ENCODE measurements at regions not wholly inside any gene's neighbourhood (a gene's known extent, or its start where the extent isn't known, plus 50 kb on each side); places are given as distances from the start of the nearest gene placed in this dataset.

DNA sequence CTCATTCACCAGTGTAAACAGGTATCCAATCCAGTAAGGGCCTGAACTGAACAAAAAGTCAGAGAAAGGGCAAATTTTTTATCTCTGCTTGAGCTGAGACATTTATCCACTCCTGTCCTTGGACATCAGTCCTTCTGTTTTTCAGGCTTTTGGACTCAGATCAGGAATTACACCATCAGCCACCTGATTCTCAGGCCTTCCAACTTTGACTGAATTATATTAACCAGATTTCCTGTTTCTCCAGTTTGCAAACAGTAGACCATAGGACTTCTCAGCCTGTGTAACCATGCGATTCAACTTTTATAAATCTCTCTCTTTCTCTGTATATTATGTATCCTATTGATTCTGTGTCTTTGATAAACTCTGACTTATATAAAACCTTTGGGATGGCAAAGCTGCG, 289.3 kb upstream of the CDH2 start:
- H3K4me3 ChIP-seq = no peak overlapping the region
- TF ChIP-seq, protein P1, sequence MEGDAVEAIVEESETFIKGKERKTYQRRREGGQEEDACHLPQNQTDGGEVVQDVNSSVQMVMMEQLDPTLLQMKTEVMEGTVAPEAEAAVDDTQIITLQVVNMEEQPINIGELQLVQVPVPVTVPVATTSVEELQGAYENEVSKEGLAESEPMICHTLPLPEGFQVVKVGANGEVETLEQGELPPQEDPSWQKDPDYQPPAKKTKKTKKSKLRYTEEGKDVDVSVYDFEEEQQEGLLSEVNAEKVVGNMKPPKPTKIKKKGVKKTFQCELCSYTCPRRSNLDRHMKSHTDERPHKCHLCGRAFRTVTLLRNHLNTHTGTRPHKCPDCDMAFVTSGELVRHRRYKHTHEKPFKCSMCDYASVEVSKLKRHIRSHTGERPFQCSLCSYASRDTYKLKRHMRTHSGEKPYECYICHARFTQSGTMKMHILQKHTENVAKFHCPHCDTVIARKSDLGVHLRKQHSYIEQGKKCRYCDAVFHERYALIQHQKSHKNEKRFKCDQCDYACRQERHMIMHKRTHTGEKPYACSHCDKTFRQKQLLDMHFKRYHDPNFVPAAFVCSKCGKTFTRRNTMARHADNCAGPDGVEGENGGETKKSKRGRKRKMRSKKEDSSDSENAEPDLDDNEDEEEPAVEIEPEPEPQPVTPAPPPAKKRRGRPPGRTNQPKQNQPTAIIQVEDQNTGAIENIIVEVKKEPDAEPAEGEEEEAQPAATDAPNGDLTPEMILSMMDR (IDR thresholded peaks at IDR 0.05; ENCODE audit: control extremely low read depth, extremely low read depth) = no peak
- no peak for DNase-seq
- H3K27me3 ChIP-seq (ENCODE audit: control insufficient read depth in 3 of 3, insufficient read depth in 3 of 3, low read length in 2 of 3) = no peaks in the 10 kb centered on the region
- peaks cover 0 to 5% (median 0%) of the 10 kb centered on the region in 4 donors for H3K9me3 ChIP-seq (ENCODE audit: control insufficient read depth in 4 of 4, insufficient read depth in 3 of 4, low read length in 3 of 4)
- H3K9ac ChIP-seq (ENCODE audit: insufficient read depth in 1 of 2, low read length in 2 of 2) = no peak overlapping the region
- 92 to 93% methylated on average over 2 of the region's 2 CpGs for WGBS, 2 donors
- H3K36me3 ChIP-seq (ENCODE audit: control insufficient read depth in 4 of 4, insufficient read depth in 4 of 4, low read length in 4 of 4) = no peaks in the 10 kb centered on the region
- no peak for ATAC-seq (ENCODE audit: insufficient read depth, low FRiP score)
- H3K27ac ChIP-seq (ENCODE audit: low read depth in 1 of 2, low read length in 1 of 2) = no peak overlapping the region
- H3K4me1 ChIP-seq (ENCODE audit: control insufficient read depth in 5 of 5, insufficient read depth in 5 of 5, low read length in 5 of 5) = peaks cover 0 to 4% (median 0%) of the 10 kb centered on the region in 5 donors

DNA sequence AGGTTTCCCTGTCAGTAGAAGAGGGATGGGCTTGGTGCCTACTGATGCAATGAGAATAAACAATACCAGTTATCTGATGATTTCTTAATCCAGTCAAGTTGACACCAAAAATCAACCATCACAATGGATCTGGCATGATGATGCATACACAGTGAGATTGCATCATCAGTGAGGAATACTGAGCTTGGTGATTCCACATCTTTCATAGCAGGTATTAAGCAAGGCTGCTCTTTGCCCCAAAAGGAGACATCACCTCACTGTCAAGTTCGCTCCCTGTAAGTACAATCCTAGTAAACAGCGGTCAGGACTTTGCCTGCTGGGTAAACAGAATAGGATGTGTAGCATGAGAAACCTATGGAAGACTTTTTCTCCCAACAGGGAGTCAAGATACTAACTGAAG, 282.7 kb upstream of the CDH2 start:
- no peaks in the 10 kb centered on the region for H3K36me3 ChIP-seq (ENCODE audit: control insufficient read depth in 4 of 4, insufficient read depth in 4 of 4, low read length in 4 of 4)
- no peaks in the 10 kb centered on the region for H3K9me3 ChIP-seq (ENCODE audit: control insufficient read depth in 4 of 4, insufficient read depth in 3 of 4, low read length in 3 of 4)
- WGBS, 2 donors = 90 to 99% methylated on average over 2 of the region's 2 CpGs
- ATAC-seq (ENCODE audit: insufficient read depth, low FRiP score) (no peak), DNase-seq (no peak)
- no peak overlapping the region for H3K4me3 ChIP-seq
- no peak overlapping the region for H3K9ac ChIP-seq (ENCODE audit: insufficient read depth in 1 of 2, low read length in 2 of 2)
- H3K27me3 ChIP-seq (ENCODE audit: control insufficient read depth in 3 of 3, insufficient read depth in 3 of 3, low read length in 2 of 3) = no peaks in the 10 kb centered on the region
- H3K27ac ChIP-seq (ENCODE audit: low read depth in 1 of 2, low read length in 1 of 2) = no peak overlapping the region
- TF ChIP-seq, protein P1 (IDR thresholded peaks at IDR 0.05; ENCODE audit: control extremely low read depth, extremely low read depth) = no peak
- H3K4me1 ChIP-seq (ENCODE audit: control insufficient read depth in 5 of 5, insufficient read depth in 5 of 5, low read length in 5 of 5) = no peaks in the 10 kb centered on the region

DNA sequence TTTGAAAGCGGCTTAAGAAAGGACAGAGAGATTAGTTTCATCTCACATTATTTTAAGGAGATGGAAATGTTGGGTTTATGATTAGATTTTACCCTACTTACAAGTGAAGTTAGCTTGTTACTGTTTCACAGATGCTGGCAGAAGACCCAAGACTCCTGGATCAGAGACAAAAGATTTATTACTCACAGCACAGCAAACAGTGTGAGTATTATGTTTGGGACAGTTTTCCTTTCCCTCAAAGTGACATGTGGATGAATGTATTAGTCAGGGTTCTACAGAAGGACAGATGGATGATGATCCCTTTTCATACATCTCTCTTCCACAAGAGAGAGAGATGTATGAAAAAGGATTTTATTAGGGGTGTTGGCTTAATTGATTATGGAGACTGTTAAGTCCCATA, 281.8 kb upstream of the CDH2 start:
- Histone ChIP-seq H3K4me1 (ENCODE audit: control insufficient read depth in 5 of 5, insufficient read depth in 5 of 5, low read length in 5 of 5) (no peaks in the 10 kb centered on the region), H3K27me3 (ENCODE audit: control insufficient read depth in 3 of 3, insufficient read depth in 3 of 3, low read length in 2 of 3) (no peaks in the 10 kb centered on the region), H3K36me3 (ENCODE audit: control insufficient read depth in 4 of 4, insufficient read depth in 4 of 4, low read length in 4 of 4) (no peaks in the 10 kb centered on the region), H3K4me3 (no peak overlapping the region), H3K27ac (ENCODE audit: low read depth in 1 of 2, low read length in 1 of 2) (no peak overlapping the region), H3K9me3 (ENCODE audit: control insufficient read depth in 4 of 4, insufficient read depth in 3 of 4, low read length in 3 of 4) (no peaks in the 10 kb centered on the region), H3K9ac (ENCODE audit: insufficient read depth in 1 of 2, low read length in 2 of 2) (no peak overlapping the region)
- DNase-seq = no peak
- ATAC-seq (ENCODE audit: insufficient read depth, low FRiP score) = no peak
- 92 to 96% methylated on average over 1 of the region's 1 CpG for WGBS, 2 donors
- TF ChIP-seq, protein P1 (IDR thresholded peaks at IDR 0.05; ENCODE audit: control extremely low read depth, extremely low read depth) = no peak

DNA sequence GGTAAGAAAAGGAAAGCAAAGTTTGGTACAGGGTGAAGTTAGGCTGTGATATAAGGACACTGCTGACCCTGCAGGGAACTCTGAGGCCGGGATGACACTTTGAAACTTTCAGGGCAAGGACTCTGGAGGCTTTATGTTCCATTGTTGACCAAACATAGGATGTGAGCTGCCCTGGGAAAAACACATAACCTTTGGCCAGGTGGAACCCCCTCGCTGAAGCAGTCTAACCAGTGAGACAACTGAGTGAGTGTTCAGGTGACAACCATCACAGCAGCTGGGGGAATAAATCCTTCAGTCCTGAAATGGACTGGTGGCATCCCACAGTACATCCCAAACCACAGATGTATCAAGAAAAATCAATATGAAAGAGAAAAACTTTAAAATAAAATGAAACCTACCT, 280.9 kb upstream of the CDH2 start:
- TF ChIP-seq, protein P1 (IDR thresholded peaks at IDR 0.05; ENCODE audit: control extremely low read depth, extremely low read depth) = no peak
- no peaks in the 10 kb centered on the region for H3K4me1 ChIP-seq (ENCODE audit: control insufficient read depth in 5 of 5, insufficient read depth in 5 of 5, low read length in 5 of 5)
- 64 to 76% methylated on average over 2 of the region's 2 CpGs for WGBS, 2 donors
- H3K36me3 ChIP-seq (ENCODE audit: control insufficient read depth in 4 of 4, insufficient read depth in 4 of 4, low read length in 4 of 4) = no peaks in the 10 kb centered on the region
- no peaks in the 10 kb centered on the region for H3K27me3 ChIP-seq (ENCODE audit: control insufficient read depth in 3 of 3, insufficient read depth in 3 of 3, low read length in 2 of 3)
- H3K9me3 ChIP-seq (ENCODE audit: control insufficient read depth in 4 of 4, insufficient read depth in 3 of 4, low read length in 3 of 4) = no peaks in the 10 kb centered on the region
- no peak overlapping the region for H3K27ac ChIP-seq (ENCODE audit: low read depth in 1 of 2, low read length in 1 of 2)
- no peak for DNase-seq
- no peak overlapping the region for H3K4me3 ChIP-seq
- no peak overlapping the region for H3K9ac ChIP-seq (ENCODE audit: insufficient read depth in 1 of 2, low read length in 2 of 2)
- no peak for ATAC-seq (ENCODE audit: insufficient read depth, low FRiP score)

Data from lung (tissue), 11 donors.